Stimulated activated naive B cell treated with anti-CD40 and anti-IgM and Interleukin-4, amounts not matched to agents 10 μg/mL and 1 μg/mL and 100 μg/mL, for 72 hours (primary cell): ENCODE measurements at regions not wholly inside any gene's neighbourhood (a gene's known extent, or its start where the extent isn't known, plus 50 kb on each side); places are given as distances from the start of the nearest gene placed in this dataset.

Source experiments
- ATAC-seq, 2 donors: fragments of 150-1000 bp; cut with Tn5 transposase; replicated peaks; 2 replicates each; pipeline ENCODE4 v1.10.0; 2021; ENCODE audit warnings: moderate library complexity in 1 of 2
- DNase-seq: peaks from one replicate; pipeline ENCODE4 v3.0.0; 2021
- H3K27ac Mint-ChIP-seq: one replicate; pipeline ENCODE4 v1.8.0; 2022; ENCODE audit warnings: mild to moderate bottlenecking, mixed read lengths
- H3K27me3 Mint-ChIP-seq, 2 donors: one replicate each; pipeline ENCODE4 v1.8.0; 2022; ENCODE audit warnings: mixed read lengths in 2 of 2
- H3K36me3 Mint-ChIP-seq, 2 donors: one replicate each; pipeline ENCODE4 v1.8.0; 2022; ENCODE audit warnings: mixed read lengths in 2 of 2, mild to moderate bottlenecking in 1 of 2
- H3K4me1 Mint-ChIP-seq, 2 donors: one replicate each; pipeline ENCODE4 v1.8.0; 2022; ENCODE audit warnings: mixed read lengths in 2 of 2, mild to moderate bottlenecking in 1 of 2
- H3K4me3 Mint-ChIP-seq, 2 donors: one replicate each; pipeline ENCODE4 v1.8.0; 2022; ENCODE audit warnings: mild to moderate bottlenecking in 2 of 2, mixed read lengths in 2 of 2, moderate library complexity in 1 of 2
- H3K9me3 Mint-ChIP-seq, 2 donors: one replicate each; pipeline ENCODE4 v1.8.0; 2022; ENCODE audit warnings: mixed read lengths in 2 of 2, mild to moderate bottlenecking in 1 of 2

DNA sequence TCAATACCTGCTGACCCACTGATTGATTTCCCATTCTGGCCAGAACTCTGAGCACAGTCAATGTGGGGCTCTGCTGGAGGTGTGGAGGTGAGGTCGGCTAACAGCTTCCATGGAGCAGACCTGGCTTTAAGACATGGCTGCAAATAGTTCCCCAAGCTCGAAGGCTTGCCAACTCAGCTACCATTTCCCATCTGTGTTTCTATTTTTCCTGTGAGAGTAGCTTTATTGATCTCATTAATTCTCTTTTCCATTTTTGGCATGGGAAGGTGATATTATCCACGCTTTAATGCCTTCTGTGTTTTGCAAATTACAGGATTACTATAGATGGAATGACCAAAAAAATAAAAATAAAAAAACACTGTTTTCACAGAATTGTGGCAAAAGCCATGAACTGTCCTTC, 151.6 kb upstream of the XYLT1 start:
- peaks cover 11 to 16% of the 10 kb centered on the region in 2 donors for H3K9me3 Mint-ChIP-seq
- peaks cover 14 to 26% of the 10 kb centered on the region in 2 donors for H3K27me3 Mint-ChIP-seq
- H3K4me1 Mint-ChIP-seq = no peaks in the 10 kb centered on the region
- no peak overlapping the region for H3K4me3 Mint-ChIP-seq
- H3K36me3 Mint-ChIP-seq = no peaks in the 10 kb centered on the region
- DNase-seq (no peak), ATAC-seq (no peak)
- H3K27ac Mint-ChIP-seq = no peak overlapping the region

GRCh38 chr16:17619261-17619660, 148.5 kb upstream of the XYLT1 start:
- peaks cover 15 to 23% of the 10 kb centered on the region in 2 donors for H3K27me3 Mint-ChIP-seq
- H3K27ac Mint-ChIP-seq = no peak overlapping the region
- DNase-seq = no peak
- H3K4me1 Mint-ChIP-seq = no peaks in the 10 kb centered on the region
- no peaks in the 10 kb centered on the region for H3K9me3 Mint-ChIP-seq
- ATAC-seq = no peak
- H3K36me3 Mint-ChIP-seq = no peaks in the 10 kb centered on the region
- no peak overlapping the region for H3K4me3 Mint-ChIP-seq

DNA sequence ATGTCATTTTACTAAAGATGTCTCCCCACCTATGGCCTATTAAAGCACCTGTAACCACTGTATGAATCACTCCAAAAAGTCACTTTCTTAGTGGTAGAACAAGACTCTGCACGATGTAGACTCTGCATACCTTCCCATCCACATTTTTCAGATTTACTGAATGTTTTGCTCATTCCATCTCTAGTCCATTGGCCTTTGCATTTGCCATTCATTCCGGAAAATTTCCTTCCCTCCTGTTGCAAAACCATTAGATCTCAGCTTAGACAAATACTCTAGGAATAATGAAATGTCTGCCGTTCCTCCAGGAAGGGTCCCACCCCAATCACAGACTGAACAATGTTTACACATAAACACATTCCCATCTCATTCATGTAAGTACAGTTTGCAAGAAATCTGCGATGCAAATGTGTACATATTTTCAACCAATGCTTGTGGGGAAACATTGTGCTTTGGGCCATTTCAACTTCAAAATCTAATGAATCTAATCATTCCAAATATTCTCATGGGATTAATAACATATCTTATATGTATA, 146.3 kb upstream of the XYLT1 start:
- no peak overlapping the region for H3K4me3 Mint-ChIP-seq
- H3K36me3 Mint-ChIP-seq = no peaks in the 10 kb centered on the region
- no peaks in the 10 kb centered on the region for H3K9me3 Mint-ChIP-seq
- peaks cover 24 to 32% of the 10 kb centered on the region in 2 donors for H3K27me3 Mint-ChIP-seq
- H3K4me1 Mint-ChIP-seq = no peaks in the 10 kb centered on the region
- H3K27ac Mint-ChIP-seq = no peak overlapping the region
- DNase-seq (no peak), ATAC-seq (no peak)

- Mint-ChIP-seq H3K9me3 (peaks cover 0 to 1% of the 10 kb centered on the region in 2 donors), H3K36me3 (no peaks in the 10 kb centered on the region), H3K4me3 (no peak overlapping the region), H3K27me3 (peaks cover 36 to 61% of the 10 kb centered on the region in 2 donors), H3K27ac (no peak overlapping the region), H3K4me1 (peaks cover 0 to 3% of the 10 kb centered on the region in 2 donors)
- no peak for ATAC-seq
- DNase-seq = no peak
Observed at GRCh38 chr16:17612336-17612735, 141.6 kb upstream of the XYLT1 start.

DNA sequence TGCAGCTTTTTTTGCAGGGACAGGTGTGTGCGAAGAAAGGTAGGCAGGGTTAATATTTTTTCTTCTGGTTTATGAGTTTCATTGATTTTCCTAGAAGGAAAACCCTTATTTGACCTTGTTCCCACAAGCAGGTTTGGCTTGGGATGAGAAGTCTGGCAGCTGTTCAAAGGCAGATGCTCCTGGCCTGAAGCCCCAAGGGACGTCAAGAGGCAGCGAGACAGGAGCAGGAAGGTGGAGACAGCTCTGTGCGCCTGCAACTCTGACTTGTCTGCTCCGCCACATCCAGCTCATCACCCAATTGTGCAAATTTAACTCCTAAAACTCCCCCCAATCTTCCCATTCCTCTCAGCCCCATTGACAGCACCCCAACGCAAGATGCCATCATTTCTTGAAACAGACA, 136.8 kb upstream of the XYLT1 start:
- ATAC-seq = no peak
- no peak for DNase-seq
- Mint-ChIP-seq H3K36me3 (no peaks in the 10 kb centered on the region), H3K4me1 (peaks cover 2 to 10% of the 10 kb centered on the region in 2 donors), H3K4me3 (no peak overlapping the region), H3K27ac (no peak overlapping the region), H3K27me3 (peaks cover 42 to 67% of the 10 kb centered on the region in 2 donors), H3K9me3 (peaks cover 0 to 3% of the 10 kb centered on the region in 2 donors)

DNA sequence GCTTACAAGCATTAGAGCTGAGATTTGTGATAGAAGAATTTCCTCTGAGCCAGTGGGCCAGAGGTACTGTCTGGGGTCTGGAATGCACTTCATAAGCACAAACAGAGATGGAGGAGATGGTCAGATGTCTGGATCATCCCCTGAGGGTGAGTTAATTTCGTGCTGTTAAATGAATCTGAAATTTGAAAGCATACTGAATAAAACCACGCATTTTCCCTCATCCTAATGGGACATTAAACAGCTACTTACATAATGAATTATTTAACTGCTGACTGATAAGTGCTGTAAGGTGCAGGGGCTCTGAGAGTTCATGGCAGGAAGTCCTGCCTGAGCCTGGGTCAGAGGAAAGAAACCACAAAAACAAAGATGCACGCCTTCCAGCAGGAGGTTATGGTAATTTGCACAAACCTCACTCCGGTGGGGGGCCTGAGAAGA, 136.3 kb upstream of the XYLT1 start:
- Mint-ChIP-seq H3K4me1 (peaks cover 2 to 10% of the 10 kb centered on the region in 2 donors), H3K27me3 (peaks cover 41 to 63% of the 10 kb centered on the region in 2 donors), H3K9me3 (peaks cover 0 to 3% of the 10 kb centered on the region in 2 donors), H3K36me3 (no peaks in the 10 kb centered on the region), H3K4me3 (no peak overlapping the region), H3K27ac (no peak overlapping the region)
- ATAC-seq = no peak
- DNase-seq = no peak

- H3K27ac Mint-ChIP-seq = no peak overlapping the region
- H3K27me3 Mint-ChIP-seq = peaks cover 41 to 69% of the 10 kb centered on the region in 2 donors
- ATAC-seq = no peak
- H3K4me1 Mint-ChIP-seq = peaks cover 2 to 10% of the 10 kb centered on the region in 2 donors
- peaks cover 0 to 3% of the 10 kb centered on the region in 2 donors for H3K9me3 Mint-ChIP-seq
- H3K36me3 Mint-ChIP-seq = no peaks in the 10 kb centered on the region
- H3K4me3 Mint-ChIP-seq = no peak overlapping the region
- DNase-seq = no peak
Observed at GRCh38 chr16:17606460-17606859, 135.7 kb upstream of the XYLT1 start.

GRCh38 chr16:17605784-17606183, 135.0 kb upstream of the XYLT1 start:
- DNase-seq (no peak), ATAC-seq (no peak)
- Mint-ChIP-seq H3K27ac (no peak overlapping the region), H3K4me3 (no peak overlapping the region), H3K9me3 (peaks cover 0 to 3% of the 10 kb centered on the region in 2 donors), H3K27me3 (peaks cover 35 to 67% of the 10 kb centered on the region in 2 donors), H3K4me1 (peaks cover 2 to 10% of the 10 kb centered on the region in 2 donors), H3K36me3 (no peaks in the 10 kb centered on the region)

DNA sequence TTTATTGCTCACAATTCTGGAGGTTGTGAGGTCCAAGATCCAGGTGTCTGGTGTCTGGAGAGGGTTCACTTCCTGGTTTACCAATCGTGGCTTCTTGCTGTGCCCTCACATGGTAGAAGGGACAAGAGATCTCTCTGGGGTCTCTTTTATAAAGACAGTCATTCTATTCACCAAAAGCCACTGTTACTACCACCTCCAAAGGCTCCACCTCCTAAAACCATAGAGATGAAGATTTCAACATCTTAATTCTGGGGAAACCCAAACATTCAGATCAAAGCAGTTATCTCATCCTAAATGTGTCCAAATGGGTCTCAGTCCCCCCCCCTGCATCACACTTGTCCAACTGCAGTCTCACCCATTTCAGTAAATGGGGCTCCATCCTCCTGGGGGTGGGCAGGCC, 132.9 kb upstream of the XYLT1 start:
- H3K27me3 Mint-ChIP-seq = peaks cover 33 to 47% of the 10 kb centered on the region in 2 donors
- H3K36me3 Mint-ChIP-seq = no peaks in the 10 kb centered on the region
- H3K4me3 Mint-ChIP-seq = no peak overlapping the region
- peaks cover 0 to 4% of the 10 kb centered on the region in 2 donors for H3K9me3 Mint-ChIP-seq
- DNase-seq (no peak), ATAC-seq (no peak)
- no peak overlapping the region for H3K27ac Mint-ChIP-seq
- peaks cover 2 to 10% of the 10 kb centered on the region in 2 donors for H3K4me1 Mint-ChIP-seq

DNA sequence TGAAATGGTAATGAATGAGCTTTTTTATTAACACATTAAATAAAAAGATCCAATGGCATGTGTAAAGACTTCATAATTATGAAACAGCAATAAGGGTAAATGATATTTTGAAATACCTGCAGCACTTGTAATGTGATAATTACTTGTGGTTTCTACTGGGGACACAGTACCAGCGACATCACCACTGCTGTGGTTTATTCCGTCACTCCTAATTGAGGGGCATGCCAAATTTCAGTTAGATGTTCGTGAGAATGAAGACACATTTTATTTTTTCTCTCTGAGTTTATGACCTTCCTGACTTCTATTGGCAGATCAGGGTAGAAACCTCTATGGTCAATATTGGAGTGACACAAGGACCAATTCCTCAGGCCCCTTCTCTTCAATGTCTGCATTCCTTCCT, 131.9 kb upstream of the XYLT1 start:
- ATAC-seq (no peak), DNase-seq (no peak)
- Mint-ChIP-seq H3K4me1 (peaks cover 2 to 10% of the 10 kb centered on the region in 2 donors), H3K27ac (no peak overlapping the region), H3K36me3 (no peaks in the 10 kb centered on the region), H3K27me3 (peaks cover 35 to 37% of the 10 kb centered on the region in 2 donors), H3K9me3 (peaks cover 0 to 4% of the 10 kb centered on the region in 2 donors), H3K4me3 (no peak overlapping the region)

- no peak for DNase-seq
- Mint-ChIP-seq H3K4me3 (no peak overlapping the region), H3K9me3 (peaks cover 0 to 2% of the 10 kb centered on the region in 2 donors), H3K36me3 (no peaks in the 10 kb centered on the region), H3K27ac (no peak overlapping the region), H3K4me1 (no peaks in the 10 kb centered on the region), H3K27me3 (peaks cover 15 to 36% of the 10 kb centered on the region in 2 donors)
- ATAC-seq = no peak
Observed at GRCh38 chr16:17598968-17599367, 128.2 kb upstream of the XYLT1 start.

DNA sequence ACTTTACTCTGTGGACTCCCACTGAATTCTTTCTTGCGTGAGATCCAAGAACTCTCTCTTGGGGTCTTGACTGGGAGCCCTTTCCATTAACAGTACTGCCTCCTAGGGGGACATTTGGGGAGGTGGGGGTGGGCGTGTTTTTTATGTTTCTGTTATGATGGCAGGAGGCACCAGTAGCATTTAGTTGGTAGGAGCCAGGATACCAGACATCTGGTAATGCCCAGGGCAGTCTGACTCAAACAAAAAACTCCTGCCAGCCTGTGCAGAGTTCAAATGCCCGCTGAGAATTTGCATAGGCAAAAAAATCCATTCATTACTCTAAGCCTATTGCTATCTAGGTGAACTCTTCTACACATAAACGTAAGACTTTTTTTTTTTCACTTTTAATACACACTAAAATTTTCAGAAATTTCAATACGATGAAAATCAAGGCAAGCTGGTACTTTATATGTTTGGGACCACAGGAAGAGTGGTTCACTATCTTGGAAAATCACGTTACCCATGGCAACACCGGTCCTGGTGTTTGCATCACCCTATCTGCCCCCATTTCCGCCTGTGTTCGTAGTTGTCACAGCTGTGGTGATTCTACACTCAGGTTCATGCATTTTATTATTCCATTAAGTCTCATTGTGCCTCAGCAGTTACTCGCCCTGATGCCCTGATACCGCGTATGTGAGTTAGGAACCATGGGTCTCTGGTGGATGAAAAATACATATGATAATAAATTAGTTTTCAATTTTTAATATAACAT, 121.1 kb upstream of the XYLT1 start:
- Mint-ChIP-seq H3K4me1 (no peaks in the 10 kb centered on the region), H3K27ac (no peak overlapping the region), H3K4me3 (no peak overlapping the region), H3K36me3 (peaks cover 0 to 4% of the 10 kb centered on the region in 2 donors), H3K9me3 (peaks cover 3 to 4% of the 10 kb centered on the region in 2 donors), H3K27me3 (peaks cover 22 to 59% of the 10 kb centered on the region in 2 donors)
- ATAC-seq (no peak), DNase-seq (no peak)

- no peak for DNase-seq
- no peak overlapping the region for H3K4me3 Mint-ChIP-seq
- no peak for ATAC-seq
- H3K9me3 Mint-ChIP-seq = peaks cover 3 to 4% of the 10 kb centered on the region in 2 donors
- H3K36me3 Mint-ChIP-seq = peaks cover 0 to 4% of the 10 kb centered on the region in 2 donors
- H3K27ac Mint-ChIP-seq = no peak overlapping the region
- peaks cover 22 to 58% of the 10 kb centered on the region in 2 donors for H3K27me3 Mint-ChIP-seq
- H3K4me1 Mint-ChIP-seq = no peaks in the 10 kb centered on the region
Observed at GRCh38 chr16:17590711-17591654, 120.2 kb upstream of the XYLT1 start.

- DNase-seq = no peak
- Mint-ChIP-seq H3K4me3 (no peak overlapping the region), H3K4me1 (no peaks in the 10 kb centered on the region), H3K36me3 (peaks cover 0 to 8% of the 10 kb centered on the region in 2 donors), H3K27me3 (peaks cover 22 to 48% of the 10 kb centered on the region in 2 donors), H3K27ac (no peak overlapping the region), H3K9me3 (peaks cover 11 to 15% of the 10 kb centered on the region in 2 donors)
- ATAC-seq = no peak
Observed at GRCh38 chr16:17589898-17590297, 119.1 kb upstream of the XYLT1 start.
